Left renal cortex interstitium (tissue), 4 donors: ENCODE measurements at regions not wholly inside any gene's neighbourhood (a gene's known extent, or its start where the extent isn't known, plus 50 kb on each side); places are given as distances from the start of the nearest gene placed in this dataset.

Source experiments
- DNase-seq, 4 donors: peaks; one replicate each; pipeline ENCODE4 v3.0.0-alpha.2; 2013; ENCODE audit warnings: low read depth in 4 of 4, low spot score in 2 of 4, missing footprints in 1 of 4

- no peak for DNase-seq
Observed at GRCh38 chr13:95352486-95352885, 51.2 kb upstream of the ABCC4 start.

- no peak for DNase-seq
Observed at GRCh38 chr13:95354156-95354555, 52.9 kb upstream of the ABCC4 start.

- no peak for DNase-seq
Observed at GRCh38 chr13:95354680-95355487, 53.6 kb upstream of the ABCC4 start.

- DNase-seq, result no peak
Observed at GRCh38 chr13:95355494-95355893, 54.2 kb upstream of the ABCC4 start.

GRCh38 chr13:95356916-95357315 is 55.7 kb upstream of the ABCC4 start:
- no peak for DNase-seq

GRCh38 chr13:95357875-95358274 is 56.6 kb upstream of the ABCC4 start:
- DNase-seq, result no peak

DNA sequence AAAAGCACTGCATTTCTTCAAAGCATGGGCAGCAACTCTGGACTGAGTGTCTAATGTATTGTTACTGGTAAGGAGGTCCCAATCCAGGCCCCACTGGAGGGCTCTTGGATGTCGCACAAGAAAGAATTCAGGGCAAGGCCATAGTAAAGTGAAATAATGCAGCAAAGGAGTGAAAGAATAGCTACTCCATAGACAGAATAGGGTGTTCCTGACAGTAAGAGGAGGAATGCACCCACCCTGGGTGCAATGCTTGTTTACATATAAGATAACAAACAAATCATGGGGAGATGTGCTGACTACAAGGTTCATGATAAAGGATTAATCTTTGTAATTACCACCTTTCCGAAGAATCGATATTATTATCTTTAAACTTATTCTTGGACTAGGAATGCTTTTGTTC is 58.8 kb upstream of the ABCC4 start:
- DNase-seq, result no peak

GRCh38 chr13:95360464-95361097 is 59.3 kb upstream of the ABCC4 start:
- no peak for DNase-seq

GRCh38 chr13:95361686-95362085 is 60.4 kb upstream of the ABCC4 start:
- DNase-seq, result no peak

GRCh38 chr13:95362666-95363065 is 61.4 kb upstream of the ABCC4 start:
- DNase-seq, result no peak

DNA sequence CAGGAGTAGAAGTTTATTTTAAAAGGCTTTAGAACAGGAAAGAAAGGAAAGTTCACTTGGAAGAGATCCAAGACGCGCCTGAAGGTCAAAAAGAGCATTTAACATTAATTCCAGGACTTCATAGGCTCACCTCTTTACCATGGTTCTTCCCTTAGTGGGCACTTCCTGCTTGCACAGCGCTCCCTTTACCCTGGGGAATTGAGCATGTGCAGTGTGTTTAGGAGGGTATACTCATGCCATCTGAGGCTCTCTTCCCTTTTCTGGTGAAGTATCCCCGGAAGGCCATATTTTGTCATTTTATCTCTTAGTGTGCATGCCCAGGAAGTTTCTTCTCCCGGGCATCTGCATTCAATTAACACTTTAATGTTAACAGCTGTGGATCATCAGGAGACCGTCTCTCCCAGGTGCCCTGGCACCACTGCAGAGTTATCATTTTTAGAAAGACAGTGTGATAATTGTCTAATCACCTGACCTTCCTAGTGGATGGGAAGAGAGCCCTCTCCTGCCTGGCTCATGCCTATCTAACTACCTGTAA is 66.1 kb upstream of the ABCC4 start:
- DNase-seq, result no peak

GRCh38 chr13:95368998-95369397 is 67.7 kb upstream of the ABCC4 start:
- no peak for DNase-seq

GRCh38 chr13:95375706-95376105 is 74.5 kb upstream of the ABCC4 start:
- DNase-seq, result no peak

DNA sequence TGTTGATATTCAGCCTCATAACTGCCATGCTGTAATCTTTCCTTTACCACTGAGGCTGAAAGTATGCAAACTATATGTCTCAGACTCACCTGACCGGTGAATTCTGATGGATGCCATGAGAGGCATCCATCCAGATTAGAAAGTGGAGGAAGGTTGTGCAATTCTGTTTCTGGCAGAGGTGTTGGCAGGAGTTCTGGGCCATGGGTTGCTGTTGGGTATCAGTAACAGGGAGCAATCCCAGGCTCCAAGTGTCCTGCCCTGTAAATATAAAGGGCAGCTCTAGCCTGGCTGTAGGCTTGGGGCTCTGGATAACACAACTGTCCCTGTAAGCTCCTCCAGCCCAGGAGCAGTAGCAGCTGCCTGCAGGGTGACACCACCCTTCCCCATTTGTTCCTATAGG is 77.4 kb upstream of the ABCC4 start:
- no peak for DNase-seq

DNA sequence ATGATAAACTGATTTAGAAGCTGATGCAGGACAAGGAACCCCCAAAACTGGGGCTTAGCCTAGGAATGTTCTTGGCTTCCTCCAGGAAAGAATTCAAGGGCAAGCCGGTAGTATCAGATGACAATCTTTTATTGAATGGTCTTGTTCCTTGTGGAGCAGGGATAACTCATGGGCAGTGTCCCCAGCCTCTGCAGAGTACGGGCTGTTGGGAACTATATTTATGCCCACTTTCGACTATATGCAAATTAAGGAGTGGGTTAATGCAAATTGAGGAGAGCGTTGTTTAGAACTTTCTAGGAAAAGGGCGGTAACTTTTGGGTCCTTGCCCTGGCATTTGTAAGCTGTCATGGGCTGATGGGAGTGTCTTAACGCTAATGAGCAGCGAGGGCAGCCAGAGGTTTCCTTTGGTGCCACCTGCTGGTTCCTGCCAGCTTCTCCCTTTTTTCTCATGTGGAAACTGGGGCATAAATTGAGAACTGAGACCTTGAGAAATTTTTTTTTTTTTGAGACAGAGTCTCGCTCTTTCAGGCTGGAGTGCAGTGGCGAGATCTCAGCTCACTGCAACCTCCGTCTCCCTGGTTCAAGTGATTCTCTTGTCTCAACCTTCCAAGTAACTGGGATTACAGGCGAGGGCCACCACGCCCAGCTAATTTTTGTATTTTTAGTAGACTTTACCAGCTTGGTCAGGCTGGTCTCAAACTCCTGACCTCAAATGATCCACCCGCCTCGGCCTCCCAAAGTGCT is 79.4 kb upstream of the ABCC4 start:
- peak in 3 of 4 donors; percentile 55 to 83 (median 76) for DNase-seq

DNA sequence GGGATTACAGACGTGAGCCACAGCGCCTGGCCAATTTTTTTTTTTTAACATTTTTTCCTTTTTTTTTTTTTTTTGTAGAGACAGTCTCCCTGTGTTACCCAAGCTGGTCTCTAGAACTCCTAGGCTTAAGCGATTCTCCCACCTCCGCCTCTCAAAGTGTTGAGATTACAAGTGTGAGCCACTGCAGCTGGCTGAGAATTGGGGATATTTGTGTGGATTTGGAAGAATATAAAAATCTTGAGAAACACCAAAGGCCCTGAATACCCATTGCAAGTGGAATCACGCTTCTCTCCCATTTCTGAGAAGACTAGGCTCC is 79.9 kb upstream of the ABCC4 start:
- DNase-seq, result no peak

GRCh38 chr13:95382411-95382810 is 81.2 kb upstream of the ABCC4 start:
- DNase-seq, result no peak

- no peak for DNase-seq
Observed at GRCh38 chr13:95382916-95383315, 81.7 kb upstream of the ABCC4 start.

- no peak for DNase-seq
Observed at GRCh38 chr13:95385373-95385772, 84.1 kb upstream of the ABCC4 start.

DNA sequence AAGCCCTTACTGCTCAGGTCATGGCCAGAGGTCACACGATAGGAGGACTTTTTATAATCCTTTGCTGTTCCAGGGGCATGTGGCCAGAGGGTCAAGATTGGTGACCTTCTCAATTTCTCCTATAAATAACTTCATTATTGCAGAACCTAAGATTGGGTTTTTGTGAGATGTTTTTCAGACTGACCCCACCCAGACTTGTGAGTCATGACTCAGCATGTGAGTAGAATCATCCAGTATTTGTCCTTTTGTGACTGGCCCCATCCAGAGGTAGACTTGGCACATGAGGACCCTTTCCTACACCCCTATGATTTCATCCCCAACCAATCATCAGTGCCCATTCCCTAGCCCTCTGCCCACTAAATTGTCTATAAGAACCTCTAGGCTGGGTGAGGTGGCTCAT is 84.5 kb upstream of the ABCC4 start:
- no peak for DNase-seq

DNA sequence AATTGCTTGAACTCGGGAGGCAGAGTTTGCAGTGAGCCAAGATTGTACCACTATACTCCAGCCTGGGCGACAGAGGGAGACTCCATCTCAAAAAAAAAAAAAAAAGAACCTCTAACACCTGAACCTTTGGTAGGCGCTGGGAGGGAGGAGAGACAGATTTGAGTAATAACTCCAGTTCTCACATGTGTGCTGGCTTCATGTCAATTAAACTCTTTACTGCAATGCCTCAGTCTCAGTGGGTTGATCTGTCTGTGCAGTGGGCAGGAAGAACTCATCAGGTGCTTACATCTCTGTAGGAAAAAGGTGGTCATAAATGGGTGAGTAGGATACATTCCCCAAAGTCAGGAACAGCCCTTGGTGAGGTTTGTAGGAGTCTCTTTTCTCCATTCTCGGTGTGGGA is 85.1 kb upstream of the ABCC4 start:
- DNase-seq, result no peak
